Endothelial cell (in vitro differentiated cells): ENCODE measurements at regions not wholly inside any gene's neighbourhood (a gene's known extent, or its start where the extent isn't known, plus 50 kb on each side); places are given as distances from the start of the nearest gene placed in this dataset.

ENCODE experiments used
- DNase-seq: peaks from one replicate; pipeline ENCODE4 v3.0.0; 2021; ENCODE audit warnings: low spot score
- H3K27ac Mint-ChIP-seq: one replicate; pipeline ENCODE4 v1.8.0; 2021; ENCODE audit warnings: mixed read lengths, inconsistent platforms; ENCODE audit not compliant: unreplicated experiment
- H3K27me3 Mint-ChIP-seq: one replicate; pipeline ENCODE4 v1.8.0; 2021; ENCODE audit warnings: mild to moderate bottlenecking, moderate library complexity, mixed read lengths, inconsistent platforms; ENCODE audit not compliant: unreplicated experiment
- H3K36me3 Mint-ChIP-seq: one replicate; pipeline ENCODE4 v1.8.0; 2021; ENCODE audit warnings: mild to moderate bottlenecking, low read depth, mixed read lengths, inconsistent platforms; ENCODE audit not compliant: unreplicated experiment
- H3K4me1 Mint-ChIP-seq: one replicate; pipeline ENCODE4 v1.8.0; 2021; ENCODE audit warnings: mild to moderate bottlenecking, mixed read lengths, inconsistent platforms; ENCODE audit not compliant: unreplicated experiment
- H3K4me3 Mint-ChIP-seq: one replicate; pipeline ENCODE4 v1.8.0; 2021; ENCODE audit warnings: mild to moderate bottlenecking, mixed read lengths, inconsistent platforms; ENCODE audit not compliant: unreplicated experiment
- H3K9me3 Mint-ChIP-seq: one replicate; pipeline ENCODE4 v1.8.0; 2021; ENCODE audit warnings: mixed read lengths, inconsistent platforms; ENCODE audit not compliant: unreplicated experiment
- TF ChIP-seq, protein P1 (sequence below): fragments of 200-600 bp; sonication (generic); IDR thresholded peaks from one replicate; pipeline ENCODE4 v1.5.0; 2021; ENCODE audit warnings: antibody characterized with exemption; ENCODE audit not compliant: unreplicated experiment

DNA sequence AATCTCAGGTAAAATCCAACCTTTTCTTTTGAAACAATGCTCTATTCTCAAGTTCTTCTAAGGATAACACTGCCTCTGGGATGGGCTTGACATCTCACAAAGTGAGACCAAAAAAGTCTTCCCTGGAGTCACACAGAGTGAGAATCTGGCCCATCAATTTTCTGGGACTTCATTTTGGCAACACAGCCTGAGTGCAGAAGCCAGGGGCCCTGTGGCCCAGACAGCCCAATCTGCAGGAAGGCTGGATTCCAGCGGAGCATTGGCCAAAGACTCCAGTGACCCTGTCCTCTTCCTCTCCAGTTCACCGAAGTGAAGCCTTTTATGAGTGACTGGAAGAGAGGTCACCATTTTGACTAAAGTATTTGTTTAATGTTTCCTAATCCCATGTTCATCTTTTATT lies 105.1 kb downstream of the PLK2 start:
- Mint-ChIP-seq H3K9me3 (no peaks in the 10 kb centered on the region), H3K4me3 (no peak overlapping the region), H3K36me3 (no peaks in the 10 kb centered on the region), H3K27ac (no peak overlapping the region), H3K4me1 (peaks cover 13% of the 10 kb centered on the region), H3K27me3 (no peaks in the 10 kb centered on the region)
- TF ChIP-seq, protein P1, sequence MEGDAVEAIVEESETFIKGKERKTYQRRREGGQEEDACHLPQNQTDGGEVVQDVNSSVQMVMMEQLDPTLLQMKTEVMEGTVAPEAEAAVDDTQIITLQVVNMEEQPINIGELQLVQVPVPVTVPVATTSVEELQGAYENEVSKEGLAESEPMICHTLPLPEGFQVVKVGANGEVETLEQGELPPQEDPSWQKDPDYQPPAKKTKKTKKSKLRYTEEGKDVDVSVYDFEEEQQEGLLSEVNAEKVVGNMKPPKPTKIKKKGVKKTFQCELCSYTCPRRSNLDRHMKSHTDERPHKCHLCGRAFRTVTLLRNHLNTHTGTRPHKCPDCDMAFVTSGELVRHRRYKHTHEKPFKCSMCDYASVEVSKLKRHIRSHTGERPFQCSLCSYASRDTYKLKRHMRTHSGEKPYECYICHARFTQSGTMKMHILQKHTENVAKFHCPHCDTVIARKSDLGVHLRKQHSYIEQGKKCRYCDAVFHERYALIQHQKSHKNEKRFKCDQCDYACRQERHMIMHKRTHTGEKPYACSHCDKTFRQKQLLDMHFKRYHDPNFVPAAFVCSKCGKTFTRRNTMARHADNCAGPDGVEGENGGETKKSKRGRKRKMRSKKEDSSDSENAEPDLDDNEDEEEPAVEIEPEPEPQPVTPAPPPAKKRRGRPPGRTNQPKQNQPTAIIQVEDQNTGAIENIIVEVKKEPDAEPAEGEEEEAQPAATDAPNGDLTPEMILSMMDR: no peak
- DNase-seq: no peak

DNA sequence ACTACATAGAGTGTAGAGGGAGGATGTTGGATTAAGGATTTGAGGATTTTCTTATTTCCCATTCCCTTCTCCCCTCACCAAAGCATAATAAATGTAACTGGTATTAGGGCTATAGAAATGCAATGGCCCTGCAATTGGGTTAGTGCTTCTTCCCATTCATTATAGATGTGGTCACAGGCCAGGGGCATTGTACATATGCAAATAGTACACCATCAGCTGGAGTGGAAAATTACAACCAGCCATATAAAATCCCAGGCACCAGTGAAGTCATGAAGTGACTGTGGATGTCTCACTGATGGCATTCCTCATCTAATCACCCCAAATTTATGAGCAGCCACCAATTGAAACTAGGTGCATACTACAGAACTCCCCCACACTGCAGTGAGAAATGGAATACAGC lies 105.9 kb downstream of the PLK2 start:
- TF ChIP-seq, protein P1: no peak
- Mint-ChIP-seq H3K9me3 (no peaks in the 10 kb centered on the region), H3K27me3 (no peaks in the 10 kb centered on the region)

DNA sequence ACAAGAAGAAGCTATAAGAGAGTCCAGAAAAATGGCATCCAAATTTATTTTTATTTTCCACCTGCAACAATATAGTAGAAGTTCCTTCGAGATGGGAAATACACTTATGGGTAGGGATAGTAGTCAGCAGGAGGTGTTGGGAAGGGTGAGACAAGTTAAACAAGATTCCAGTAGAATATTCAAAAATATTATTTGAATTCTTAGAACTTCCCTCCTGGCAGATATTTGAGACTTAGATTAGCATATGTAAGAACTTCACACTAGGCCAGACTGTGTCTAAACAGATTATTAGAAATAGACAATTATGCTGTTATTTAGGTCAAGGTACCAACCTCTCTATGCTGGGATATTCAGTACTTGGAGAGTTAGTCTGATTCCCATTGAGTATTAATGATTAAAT lies 108.7 kb downstream of the PLK2 start:
- no peak overlapping the region for H3K4me3 Mint-ChIP-seq
- no peaks in the 10 kb centered on the region for H3K4me1 Mint-ChIP-seq
- no peaks in the 10 kb centered on the region for H3K9me3 Mint-ChIP-seq
- no peak overlapping the region for H3K27ac Mint-ChIP-seq
- no peaks in the 10 kb centered on the region for H3K27me3 Mint-ChIP-seq
- TF ChIP-seq, protein P1: no peak
- no peaks in the 10 kb centered on the region for H3K36me3 Mint-ChIP-seq
- DNase-seq: no peak

More for the DNA sequence above, 105.9 kb downstream of the PLK2 start:
- no peaks in the 10 kb centered on the region for H3K36me3 Mint-ChIP-seq
- no peak for DNase-seq
- H3K4me3 Mint-ChIP-seq: no peak overlapping the region
- H3K27ac Mint-ChIP-seq: no peak overlapping the region
- H3K4me1 Mint-ChIP-seq: peaks cover 5% of the 10 kb centered on the region

DNA sequence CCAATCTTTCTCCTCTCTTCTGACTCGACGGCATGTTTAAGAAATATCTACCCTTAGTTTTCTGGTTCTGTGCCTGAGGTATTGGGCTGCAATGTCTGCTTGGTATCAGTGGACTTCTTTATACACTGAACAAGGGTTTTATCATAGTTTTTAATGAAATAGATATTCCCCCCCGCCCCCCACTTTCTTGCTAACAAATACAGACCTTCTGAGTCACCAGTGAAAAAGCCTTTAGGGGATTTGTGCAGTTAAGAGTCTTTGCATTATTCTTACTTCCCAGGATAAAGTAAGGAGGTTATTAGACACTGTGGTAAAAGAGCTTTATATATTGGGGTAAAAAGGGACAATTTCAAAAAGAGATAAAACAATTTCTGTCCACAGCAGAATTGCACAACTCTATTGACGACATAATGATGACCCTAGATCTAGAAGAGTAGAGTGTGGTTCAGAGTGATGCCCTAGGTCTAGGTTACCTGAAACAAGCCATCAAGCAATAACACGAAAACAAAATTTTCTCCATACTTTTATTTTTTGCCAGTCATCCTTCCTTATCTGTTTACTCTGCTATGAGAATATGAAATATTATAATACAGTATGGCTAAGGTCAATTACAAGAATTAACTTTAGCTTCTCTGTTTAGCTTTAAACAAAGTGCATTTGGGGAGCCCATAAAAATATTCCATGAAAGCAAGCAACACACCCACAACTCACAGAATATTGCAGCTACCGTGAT lies 110.7 kb downstream of the PLK2 start:
- TF ChIP-seq, protein P1: no peak
- H3K27me3 Mint-ChIP-seq: no peaks in the 10 kb centered on the region
- H3K36me3 Mint-ChIP-seq: no peaks in the 10 kb centered on the region
- H3K4me1 Mint-ChIP-seq: no peaks in the 10 kb centered on the region
- H3K27ac Mint-ChIP-seq: no peak overlapping the region
- H3K4me3 Mint-ChIP-seq: no peak overlapping the region
- DNase-seq: no peak
- no peaks in the 10 kb centered on the region for H3K9me3 Mint-ChIP-seq

DNA sequence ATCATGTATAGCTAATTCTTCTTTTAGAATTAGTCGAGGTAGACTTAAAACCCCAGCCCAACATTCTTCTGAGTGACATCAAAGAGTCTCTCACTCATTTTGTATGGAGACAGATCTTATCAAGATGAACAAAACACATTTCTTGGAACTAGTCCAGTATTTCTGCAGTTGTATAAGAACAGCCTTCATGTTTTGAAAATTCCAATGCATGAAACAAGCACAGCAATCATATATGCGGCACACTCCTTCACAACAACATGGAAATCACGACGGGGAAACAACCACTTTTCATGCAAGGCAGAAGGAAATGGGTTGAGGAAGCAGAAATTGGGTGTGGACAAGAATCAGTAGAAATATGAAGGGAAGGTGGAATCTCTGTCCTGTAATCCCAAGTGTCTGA lies 113.8 kb downstream of the PLK2 start:
- Mint-ChIP-seq H3K36me3 (no peaks in the 10 kb centered on the region), H3K27me3 (no peaks in the 10 kb centered on the region), H3K9me3 (no peaks in the 10 kb centered on the region), H3K27ac (no peak overlapping the region), H3K4me1 (no peaks in the 10 kb centered on the region), H3K4me3 (no peak overlapping the region)
- no peak for DNase-seq
- TF ChIP-seq, protein P1: no peak
